HG03045 (cell line): ENCODE measurements at regions not wholly inside any gene's neighbourhood (a gene's known extent, or its start where the extent isn't known, plus 50 kb on each side); places are given as distances from the start of the nearest gene placed in this dataset.
A peak's percentile ranks its signal among the peaks of the same experiment; 100 is the strongest.
"Not testable (repeated sequence)": the region's sequence is repeated elsewhere in the genome, so short reads cannot be mapped to it uniquely, and the experiment has no call there.

ENCODE experiments used
- ATAC-seq: cut with Tn5 transposase; IDR thresholded peaks from one replicate; pipeline ENCODE4 v1.9.1; 2021; ENCODE audit warnings: mild to moderate bottlenecking, moderate library complexity; ENCODE audit not compliant: unreplicated experiment

DNA sequence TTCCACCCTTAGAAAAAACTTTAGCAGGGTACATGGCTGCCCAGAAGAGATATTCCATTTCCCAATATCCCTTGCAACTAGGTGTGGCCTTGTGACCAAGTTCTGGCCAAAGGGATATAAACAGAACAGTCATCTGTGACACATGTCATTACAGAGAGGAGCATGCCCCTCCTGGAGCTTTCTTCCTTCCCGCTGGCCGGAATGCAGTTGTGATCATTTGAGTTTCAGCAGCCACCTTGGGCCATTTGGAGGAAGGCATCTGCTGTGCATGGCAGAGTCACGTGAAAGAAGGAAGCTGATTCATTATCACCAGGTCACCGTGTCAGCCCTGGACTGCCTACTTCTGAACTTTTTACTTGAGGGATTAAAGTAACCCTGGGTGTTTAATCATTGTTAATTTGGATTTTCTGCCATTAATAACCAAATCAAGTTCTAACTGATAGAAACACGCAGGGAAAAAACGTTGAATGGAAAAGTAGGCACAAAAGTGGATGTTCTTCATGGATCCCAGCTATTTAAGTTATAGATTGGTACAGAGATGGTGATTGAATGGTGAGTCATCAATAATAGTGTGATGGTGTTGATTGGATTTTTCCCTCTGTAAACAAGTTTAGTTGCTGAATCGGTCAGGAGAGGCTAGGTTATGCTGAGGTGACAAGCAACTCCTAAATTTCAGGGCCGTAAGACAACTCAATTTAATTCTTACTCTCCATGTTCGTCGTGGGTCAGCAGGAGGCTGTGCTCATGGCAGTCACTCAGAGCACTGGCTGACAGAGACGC is 80.7 kb upstream of the CCDC167 start:
- no peak for ATAC-seq

DNA sequence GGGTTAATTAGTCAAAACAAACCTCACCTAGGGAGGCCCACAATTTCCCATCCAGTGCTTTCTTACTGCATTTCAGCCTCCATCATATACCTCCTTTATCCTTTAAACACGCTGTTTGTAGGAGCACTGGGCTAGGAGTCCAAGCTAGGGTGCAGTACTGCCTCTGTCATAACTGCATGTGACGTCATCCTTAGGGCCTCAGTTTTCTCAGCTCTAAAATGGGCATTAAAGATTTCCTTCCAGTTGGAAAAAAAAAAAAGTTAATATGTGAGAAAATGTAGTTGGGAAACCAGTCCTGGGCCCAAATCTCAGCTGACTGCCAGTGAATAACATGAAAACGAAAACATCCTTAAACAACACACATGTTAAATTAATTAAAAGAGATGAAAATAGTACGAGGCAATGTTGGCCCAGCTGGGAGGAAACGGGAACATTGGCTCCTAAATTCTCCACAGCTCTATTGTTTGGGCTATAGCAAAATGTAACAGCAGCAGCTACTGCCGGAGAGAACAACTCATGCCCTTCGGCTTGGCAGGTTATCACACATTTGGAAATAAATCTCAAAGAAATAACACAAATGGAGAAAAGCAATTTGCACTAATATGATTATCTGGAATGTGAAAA is 79.9 kb upstream of the CCDC167 start:
- ATAC-seq, result no peak

DNA sequence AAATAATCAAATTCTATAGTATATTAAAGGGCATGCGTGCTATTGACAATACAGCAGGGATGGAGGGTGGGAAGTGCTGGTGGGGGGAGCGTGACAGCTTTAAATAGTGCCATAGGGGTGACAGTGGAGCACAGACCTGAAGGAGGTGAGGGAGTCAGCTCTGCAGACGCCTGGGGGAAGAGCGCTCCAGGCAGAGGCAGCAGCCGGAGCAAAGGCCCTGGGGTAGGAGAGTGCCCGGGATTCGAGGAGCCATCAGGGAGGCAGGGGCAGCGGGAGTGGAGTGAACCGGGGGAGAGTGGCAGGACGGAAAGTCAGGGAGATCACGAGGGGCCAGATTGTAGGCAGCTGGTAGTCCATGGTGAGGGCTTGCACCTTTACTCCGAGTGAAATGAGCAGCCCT is 78.4 kb upstream of the CCDC167 start:
- ATAC-seq, result no peak

DNA sequence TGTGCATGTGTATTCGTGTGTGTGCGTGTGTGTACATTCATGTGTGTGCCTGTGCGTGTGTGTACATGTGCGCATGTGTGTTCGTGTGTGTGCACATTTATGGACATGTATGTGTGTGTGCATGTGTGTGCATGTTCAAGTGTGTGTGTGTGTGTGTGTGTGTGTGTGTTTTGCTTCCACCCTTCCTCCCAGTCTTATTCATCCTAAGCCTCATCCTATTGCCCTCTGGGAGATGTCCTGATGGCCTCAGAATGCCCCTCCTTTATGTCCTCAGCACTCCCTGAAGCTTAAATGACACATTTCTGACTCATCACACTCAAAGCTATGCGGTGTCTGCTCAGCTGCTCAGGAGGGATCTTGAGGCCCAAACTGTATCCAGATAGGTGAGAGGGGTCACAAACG is 76.6 kb upstream of the CCDC167 start:
- no peak for ATAC-seq

DNA sequence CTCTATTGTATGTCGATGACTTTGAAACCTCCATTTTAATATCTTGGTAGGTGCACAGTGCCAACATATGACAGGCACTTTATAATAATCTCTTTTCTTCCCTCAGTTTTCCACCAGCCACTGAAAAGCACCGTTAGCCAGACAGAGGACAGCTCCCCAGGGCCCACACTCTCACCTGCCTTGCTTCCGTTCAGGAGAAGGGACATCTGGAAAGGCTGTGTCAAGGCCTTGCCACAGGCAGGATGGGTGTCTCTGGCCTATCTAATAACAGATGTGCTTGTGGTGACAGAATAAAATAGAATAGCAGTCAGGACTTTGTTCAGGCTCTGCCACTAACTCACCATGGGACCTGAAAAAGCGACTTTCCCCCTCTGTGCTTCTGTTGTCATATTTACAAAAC is 75.5 kb upstream of the CCDC167 start:
- ATAC-seq, result no peak

DNA sequence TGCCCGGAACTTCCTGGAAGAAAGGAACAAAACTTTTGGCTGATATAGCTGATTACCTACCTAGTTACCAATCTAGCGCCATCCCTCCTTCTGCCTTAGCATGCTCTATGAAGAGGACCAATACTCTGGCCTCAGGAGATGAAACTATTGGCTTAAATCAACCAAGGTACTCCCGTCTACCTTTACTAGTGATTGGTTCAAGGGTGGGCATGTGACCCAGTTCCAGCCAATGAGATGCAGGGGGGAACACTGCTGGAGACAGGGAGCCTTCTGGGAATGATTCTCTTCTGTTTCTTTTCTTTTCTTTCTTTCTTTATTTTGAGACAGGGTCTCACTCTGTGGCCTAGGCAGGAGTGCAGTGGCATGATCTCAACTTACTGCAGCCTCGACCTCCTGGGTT is 72.6 kb upstream of the CCDC167 start:
- ATAC-seq, result no peak

DNA sequence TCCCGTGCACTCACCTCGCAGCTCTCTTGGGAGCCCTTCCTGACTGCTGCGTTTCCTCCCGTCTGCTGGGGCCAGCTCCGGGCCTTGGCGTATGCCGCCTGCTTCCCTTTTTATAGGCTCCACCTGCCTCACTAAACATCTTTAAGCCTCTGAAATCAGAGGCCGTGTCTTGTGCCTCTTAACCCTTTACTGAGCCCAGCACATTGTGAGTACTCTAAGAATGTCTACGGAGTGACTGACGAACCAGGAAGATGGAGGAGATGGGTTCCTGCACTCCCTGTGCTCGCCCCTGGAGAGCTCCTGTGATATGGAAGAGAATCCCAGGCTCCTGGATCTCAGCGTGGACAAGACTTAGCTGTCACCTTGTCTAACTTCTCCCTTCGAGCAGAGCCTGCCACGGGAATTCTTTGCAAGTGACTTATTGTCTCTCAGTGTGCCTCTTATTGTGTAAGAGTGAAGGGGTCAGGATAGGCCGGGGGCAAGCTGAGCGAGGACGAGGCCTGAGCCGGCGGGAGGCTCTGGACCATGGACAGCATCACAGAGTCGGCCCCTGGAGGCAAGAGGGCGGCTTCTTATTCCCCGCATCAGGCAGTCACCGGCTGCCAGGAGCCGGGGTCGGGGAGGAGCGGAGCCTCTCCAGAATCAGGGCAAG is 70.9 kb upstream of the CCDC167 start:
- no peak for ATAC-seq

DNA sequence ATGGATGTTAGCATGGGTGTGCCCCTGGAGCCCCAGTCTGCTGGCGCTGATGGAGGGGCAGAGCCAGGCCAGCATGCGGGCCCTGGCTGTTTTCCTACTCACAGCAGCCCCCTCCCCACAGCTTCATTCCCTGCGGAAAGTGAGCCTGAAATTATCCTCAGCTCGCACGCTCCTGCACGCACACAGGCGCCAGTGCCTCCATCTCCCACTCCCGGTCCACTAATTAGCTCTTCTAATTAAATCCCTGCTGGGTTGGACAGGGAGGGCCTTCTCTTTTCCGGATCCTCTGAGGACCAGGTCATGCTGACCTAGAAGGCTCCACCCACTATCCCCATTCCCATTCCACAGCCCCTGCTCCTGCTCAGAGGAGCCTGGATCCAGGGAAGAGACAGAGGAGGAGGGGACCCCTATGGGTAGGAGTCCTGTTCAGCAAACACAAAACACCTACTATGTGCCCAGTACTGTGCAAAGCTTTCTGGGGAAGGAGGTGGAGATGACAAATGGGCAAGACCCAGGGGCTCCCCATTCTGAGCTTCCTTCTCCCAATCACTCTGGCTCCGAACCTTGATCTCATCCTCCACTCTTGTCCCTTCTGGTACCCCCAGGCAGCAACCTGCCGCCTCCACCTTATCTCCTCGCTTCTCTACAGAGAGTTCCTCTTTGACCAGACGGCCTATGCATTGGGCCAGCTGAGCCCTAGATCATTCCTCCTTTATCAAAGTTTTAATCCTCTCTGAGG is 70.2 kb upstream of the CCDC167 start:
- no peak for ATAC-seq

DNA sequence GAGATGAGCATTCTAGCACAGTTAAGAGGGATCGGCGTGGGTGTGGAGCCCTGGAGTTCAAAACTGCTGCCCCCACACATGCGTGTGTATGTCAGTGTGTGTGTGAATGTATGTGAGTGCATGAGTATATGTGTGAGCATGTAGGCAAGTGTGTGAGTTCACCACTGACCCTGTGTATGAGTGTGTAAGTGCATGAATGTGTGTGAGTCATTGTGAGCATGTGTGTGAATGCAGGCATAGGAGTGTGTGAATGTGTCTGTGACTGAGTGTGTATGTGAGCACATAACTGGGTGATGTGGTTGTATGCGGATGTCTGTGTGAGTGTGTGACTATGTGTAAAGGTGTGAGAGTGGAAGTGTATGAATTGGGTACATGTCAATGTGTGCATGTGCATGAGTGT is 69.6 kb upstream of the CCDC167 start:
- no peak for ATAC-seq

DNA sequence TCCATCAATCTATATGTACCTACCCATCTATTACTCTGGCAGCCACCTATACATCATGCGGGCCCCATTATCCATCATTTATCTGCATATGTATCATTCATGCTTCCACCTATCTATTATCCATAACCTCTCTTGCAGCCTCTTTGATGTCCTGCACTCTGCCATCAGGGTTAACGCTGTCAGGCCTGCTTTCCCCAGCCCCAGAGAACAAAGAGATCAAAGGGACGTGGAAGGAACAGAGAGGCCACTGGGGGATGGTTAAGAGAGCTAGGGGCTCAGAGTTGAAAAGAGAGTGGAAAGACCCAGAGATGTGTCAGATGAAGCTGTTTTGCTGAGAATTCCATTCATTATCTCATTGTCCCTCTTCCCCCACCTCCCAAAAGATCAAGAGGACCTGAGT is 67.3 kb upstream of the CCDC167 start:
- no peak for ATAC-seq

DNA sequence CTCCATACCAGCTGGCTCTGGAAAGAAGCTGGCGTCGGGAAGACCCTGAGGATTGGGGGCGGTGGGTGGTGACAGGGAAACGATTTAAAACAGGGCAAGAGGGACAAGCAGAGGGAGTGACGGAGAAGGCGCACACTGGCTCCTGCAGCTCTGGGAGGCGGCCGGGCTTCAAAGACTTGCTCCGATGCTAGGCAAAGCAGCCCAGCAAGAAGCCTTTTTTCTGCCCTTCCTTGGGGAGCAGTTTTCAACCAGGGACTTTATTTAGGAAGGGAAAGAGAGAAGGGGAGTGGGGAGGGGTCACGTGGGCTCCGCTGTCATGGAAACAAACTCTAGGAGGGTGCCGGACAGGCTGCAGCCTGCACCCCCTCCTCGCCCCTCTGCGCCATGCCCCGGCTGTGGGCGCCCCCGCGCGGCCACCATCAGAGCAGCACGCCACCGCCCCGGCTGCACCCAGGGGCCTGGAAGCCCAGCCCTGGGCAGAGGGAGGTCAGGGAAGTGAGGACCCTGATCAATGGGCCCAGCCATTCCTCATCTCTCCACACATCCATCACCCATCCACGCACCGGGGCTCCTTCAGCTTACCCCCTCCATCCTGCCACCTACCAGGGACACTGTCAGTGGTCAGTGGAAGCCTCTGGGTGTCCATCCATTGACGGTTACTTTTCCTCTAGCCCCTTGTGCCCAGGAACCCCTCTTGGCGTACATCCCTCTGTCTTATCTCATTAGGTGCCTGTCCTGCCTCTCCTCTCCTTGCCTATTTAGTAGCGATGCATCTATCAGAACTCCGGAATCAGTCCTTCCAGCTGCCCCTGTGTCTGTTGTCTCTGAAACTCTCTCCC is 66.6 kb upstream of the CCDC167 start:
- ATAC-seq, result peak; percentile 57

DNA sequence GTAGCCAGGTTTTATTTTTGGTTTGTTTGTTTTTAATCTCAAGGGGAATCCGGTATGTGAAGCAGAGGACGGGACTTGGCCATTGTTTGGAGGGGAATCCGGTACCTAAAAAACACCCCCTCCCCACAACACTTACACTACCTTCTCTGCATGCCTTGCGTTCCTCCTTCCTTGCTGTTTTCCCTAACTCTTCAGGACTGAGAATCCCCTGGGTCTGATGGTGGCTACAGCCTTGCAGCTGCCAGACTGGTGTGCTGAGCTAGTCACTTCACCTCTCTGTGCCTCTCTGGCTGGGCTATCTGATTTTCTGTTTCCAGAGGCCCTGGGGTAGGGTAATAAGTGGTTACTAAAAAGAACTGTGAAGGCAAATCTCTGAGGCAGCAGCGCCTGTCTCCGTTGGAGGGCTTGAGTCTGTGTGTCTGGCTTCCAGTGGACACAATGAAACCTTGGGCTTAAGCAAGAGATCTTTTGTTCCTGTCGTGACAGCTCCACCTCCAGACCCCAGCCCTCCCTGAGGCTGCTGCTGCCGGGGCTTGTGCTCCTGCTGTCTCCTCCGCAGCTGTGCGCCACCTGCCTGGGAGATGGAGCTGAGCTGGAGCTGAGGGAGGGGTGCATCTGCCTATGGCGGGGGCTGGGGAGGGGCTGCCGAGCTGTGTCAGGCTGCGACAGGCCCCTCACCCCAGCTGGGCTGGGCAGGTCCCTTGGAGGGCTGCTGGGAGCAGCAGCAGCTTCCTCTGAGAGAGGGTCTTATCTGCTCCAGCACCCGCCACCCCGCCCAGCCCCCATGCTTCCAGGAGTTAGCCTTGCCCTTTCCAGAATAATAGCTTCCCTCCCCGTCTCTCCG is 65.8 kb upstream of the CCDC167 start:
- no peak for ATAC-seq

DNA sequence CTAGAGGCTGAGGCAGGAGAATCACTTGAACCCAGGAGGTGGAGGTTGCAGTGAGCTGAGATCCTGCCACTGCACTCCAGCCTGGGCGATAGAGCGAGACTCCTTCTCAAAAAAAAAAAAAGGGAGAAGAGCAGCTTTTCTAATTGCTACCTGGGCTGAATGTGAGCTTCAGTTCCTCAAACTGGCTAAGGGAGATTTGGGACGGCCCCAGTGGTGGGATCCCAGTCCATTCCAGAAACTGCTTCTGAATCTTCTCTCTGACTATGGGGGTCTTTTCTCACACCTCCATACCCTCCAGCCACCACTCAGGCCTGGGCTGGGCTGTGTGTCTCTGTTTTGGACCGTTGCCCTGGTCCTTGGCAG is 63.2 kb upstream of the CCDC167 start:
- ATAC-seq, result not testable (repeated sequence)

DNA sequence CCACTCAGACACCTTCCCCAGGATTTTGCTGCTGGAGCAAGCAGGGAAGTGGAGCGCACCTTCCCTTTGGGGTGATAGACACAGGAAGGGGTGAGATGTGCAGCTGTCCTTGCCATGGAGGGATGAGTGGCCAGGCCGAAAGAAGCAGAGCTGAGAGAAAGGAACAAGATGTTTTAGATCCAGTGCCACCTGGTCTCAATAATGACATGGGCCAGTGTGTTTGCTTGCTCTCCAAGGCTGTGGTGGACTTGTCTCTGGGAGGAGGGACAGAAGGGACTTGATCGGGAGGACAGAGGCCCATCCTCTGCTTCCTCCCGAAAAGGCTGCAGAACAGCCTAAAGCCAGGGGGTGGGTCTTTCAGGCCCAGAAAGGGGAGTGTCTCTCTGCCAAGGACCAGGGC is 61.7 kb upstream of the CCDC167 start:
- no peak for ATAC-seq

DNA sequence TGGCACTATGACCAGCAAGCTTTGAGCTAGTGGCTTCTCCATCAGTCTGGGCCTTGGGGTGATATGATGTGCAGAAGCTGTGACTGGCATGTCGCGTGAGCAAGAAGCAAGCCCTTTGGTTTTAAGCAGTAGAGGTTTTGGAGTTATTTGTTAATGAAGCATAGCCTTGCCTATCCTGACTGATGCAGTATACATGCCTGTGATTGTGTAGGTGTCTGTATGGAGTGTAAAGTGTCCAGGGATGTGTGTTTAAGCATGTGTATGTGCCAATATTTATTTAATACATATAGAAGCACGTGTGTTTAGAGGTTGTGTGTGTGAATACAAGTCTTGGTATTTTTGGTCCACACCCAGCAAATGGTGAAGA is 61.0 kb upstream of the CCDC167 start:
- no peak for ATAC-seq

DNA sequence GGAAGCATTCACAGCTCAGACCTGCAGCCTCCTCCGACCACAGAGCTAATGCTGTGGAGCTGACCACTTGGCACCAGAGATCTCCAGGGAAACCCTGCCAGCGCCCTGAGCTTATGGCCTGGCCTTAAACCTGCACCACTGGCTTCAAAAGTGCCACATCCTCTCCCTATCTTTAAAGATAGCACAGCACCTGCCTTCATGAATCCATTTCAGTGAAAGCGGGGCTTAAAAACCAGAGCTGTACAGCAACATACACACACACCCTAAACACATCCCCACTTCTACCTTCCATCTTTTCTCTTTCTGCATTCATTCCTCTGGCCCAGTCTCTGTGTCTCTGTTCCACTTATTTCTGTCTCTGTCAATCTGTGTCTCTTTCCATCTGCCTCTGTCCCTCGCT is 59.8 kb upstream of the CCDC167 start:
- ATAC-seq, result no peak

DNA sequence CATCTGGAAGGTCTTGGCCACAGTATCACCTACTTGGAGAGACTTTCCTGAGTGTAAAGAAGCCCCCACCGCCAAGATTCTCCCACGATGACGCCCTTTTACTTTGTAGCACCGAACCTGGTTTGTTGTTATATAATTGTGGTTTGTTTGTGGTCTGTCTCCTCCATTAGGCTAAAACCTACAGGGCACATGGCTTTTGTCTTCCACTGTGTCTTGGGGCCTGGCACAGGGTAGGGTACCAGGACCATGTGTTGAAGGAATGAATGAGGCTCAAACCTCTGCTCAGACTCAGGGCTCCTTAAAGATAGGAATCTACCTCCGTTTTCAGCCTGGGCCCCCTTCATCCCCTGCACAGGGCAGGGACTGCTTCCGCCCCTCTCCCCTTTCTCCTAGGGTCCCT is 59.4 kb upstream of the CCDC167 start:
- no peak for ATAC-seq

DNA sequence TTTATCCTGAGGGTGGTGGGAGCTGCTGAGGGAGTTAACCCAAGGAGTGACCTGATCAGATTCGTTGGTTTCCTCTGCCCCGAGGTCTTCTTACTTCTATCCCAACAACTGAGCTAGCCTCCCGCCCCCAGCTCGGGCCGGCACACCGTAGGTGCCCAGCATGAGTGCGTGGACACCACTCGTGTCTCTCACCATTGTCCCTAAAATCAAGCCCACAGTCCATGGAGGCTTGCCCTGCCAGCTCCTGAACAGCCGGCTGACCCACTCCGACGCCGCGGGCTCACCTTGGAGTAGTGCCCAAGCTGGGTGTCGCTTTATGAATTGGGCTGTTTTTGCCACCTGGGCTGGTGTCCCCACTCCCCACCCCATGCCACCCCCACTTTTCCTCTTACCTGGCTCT is 59.0 kb upstream of the CCDC167 start:
- no peak for ATAC-seq

DNA sequence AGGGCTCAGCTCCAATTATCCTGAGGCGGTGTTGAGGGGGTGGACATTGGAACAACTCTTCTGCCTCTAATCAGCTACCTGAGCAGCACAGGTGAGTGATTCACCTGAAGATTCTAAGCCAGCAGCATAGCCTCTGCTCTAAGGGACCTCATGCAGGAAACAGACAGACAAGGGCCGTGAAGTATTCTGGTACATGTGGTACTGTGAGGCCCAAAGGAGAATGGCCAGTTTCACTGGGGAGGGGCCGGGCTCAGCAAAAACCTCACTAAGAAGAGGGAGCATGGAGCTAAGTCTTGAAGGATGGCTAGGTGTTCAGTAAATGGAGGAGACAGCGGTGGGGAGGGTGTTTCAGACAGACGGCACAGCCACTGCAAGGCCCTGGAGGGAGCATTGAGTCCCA is 58.5 kb upstream of the CCDC167 start:
- no peak for ATAC-seq

DNA sequence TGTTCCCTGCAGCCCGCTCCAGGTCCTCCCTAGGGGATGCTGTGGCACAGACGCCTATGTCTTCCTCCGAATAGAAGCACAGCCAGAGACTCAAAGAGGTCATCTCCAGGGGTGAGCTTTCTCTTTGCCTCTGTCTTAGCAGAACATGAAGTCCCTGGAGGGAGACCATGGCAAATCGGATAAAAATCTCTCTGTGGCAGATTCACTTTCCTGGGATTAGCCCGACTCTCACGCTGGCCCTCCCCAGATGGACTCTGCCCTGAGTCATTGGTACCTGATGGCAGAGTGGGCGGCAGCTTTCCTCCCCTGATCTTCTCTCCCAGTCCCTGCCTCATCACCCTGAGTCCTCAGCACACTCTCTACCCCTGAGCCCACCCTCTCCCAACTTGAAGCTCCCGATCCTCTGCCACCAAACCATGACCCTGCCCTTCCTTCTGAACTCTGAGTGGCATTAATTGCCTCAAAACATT is 58.0 kb upstream of the CCDC167 start:
- ATAC-seq, result no peak
